SHP77 (cell line): ENCODE measurements at regions not wholly inside any gene's neighbourhood (a gene's known extent, or its start where the extent isn't known, plus 50 kb on each side); places are given as distances from the start of the nearest gene placed in this dataset.

ENCODE experiments used
- DNase-seq, 2 experiments: peaks; one replicate each; lab custom pipeline; 2025; lab: John Stamatoyannopoulos, UW

DNA sequence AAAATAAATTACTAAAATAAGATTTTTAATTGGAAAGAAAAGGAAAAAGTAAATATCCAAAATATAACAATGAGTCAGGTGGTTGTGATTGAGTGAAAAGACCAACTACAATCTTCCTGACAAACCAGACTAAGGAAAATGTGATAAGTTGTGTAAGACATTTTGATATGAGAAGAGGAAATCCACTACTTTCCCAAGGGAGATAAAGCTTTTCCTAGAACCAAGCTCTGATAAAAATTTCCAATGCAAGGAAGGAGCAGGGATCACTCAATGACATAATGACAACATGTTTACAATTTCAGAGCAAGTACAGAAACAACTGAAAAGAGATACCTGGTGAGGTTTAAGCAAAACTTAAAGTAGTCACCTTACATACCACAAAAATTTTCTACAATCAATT is 305.1 kb upstream of the RASGEF1B start:
- DNase-seq, result no peak

DNA sequence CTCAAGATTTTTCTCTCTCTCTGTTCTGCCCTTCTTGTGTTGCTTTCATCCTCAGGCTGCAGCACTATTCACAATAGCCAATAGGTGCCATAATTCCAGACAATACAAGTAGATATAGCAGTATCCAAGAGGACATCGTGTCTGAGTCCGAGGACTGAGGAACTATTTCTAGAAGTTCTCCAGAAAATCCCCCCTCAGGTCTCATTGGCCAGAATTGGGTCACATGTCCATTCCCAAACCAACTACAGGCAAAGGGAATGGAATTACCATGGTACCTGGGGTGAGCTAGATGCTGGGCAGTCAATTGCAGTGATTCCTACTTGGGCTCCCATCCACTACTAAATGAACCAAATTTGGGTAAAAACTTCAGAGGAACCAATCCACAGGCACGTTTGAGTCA is 301.9 kb upstream of the RASGEF1B start:
- no peak for DNase-seq

DNA sequence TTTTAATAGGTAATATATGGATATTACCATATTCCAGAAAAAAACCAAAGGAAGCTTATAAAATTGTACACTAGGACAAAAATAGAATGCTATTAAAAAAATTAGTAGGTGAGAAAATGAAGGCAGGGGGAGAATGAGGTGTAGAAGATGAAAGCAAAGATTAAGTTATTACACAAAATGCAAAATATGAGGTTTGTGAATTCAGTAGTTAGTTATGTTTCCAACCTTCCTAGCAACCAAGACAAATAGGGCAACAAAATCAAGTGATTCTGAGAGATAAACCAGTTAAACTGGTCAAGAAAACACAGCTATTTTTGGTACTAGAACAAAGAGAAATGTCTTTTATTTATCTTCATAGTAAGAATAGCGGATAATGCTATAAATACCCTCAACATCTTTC is 300.0 kb upstream of the RASGEF1B start:
- DNase-seq, result no peak

DNA sequence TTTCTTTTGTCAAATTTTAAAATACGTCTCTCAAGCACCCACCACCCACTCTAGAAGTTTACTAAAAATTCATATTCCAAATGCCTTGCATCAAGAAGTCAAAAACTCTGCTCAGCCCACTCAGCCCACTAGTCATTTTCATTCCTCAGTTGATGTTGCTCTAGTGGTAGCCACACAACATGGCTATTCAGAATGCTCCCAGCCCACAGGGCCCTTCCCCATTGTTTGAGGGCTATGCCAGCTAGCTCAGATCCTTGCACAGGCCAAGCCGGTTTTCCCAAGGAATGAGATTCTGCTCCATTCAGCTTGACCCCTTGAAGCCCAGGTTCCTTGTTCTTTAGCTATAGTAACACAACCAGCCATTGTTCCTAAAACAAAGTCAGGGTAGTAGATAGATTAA is 297.5 kb upstream of the RASGEF1B start:
- no peak for DNase-seq

DNA sequence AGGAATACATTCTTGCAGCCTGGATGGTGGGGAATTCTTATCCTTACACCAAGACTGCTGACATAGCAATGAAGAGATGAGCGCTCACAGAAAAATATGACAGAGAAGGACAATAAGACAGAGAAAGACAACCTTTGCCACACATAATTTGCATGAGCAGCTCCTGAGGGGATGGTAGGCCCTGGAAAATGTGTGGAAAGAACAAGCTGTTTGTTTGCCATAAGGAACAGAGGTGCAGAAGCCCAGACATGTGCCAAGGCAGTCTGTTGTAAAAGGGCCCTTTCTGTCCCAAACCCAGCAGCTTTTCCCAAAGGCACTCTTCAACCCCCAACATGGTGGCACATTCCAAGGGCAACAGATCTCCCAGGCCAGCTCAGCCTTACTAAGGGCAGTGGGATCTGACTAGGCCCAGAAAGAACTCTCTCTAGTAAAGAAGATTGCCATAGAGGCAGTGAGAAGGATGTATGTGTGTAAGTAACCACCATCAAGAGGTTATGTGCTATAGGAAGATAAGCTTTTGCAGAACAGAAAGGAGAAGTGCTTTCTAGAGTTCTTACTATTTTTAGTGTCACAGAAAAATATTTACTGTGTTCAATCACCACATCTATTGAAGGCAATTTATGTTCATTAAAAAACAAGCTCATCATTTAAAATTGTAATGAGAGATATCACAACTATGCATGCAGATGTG is 287.0 kb upstream of the RASGEF1B start:
- no peak for DNase-seq

DNA sequence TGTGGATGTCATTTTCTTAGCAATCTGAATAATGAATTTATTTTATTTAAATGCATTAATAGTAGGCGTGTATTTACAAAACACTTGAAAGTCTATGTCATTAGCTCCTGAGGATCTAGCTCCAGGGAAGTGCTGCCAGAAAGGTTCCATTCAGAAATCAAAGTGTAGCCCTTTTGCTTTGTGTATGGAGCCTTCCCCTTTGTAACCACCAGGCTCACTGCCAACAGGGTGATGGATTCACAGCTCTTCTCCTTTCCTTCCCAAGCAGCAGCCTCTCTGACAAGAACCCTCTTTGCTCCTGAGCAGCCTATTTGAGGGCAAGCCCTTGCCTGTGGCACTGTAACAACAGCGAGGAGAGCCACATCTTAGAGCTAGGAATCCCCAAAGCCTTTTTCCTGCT is 286.0 kb upstream of the RASGEF1B start:
- DNase-seq, result no peak

DNA sequence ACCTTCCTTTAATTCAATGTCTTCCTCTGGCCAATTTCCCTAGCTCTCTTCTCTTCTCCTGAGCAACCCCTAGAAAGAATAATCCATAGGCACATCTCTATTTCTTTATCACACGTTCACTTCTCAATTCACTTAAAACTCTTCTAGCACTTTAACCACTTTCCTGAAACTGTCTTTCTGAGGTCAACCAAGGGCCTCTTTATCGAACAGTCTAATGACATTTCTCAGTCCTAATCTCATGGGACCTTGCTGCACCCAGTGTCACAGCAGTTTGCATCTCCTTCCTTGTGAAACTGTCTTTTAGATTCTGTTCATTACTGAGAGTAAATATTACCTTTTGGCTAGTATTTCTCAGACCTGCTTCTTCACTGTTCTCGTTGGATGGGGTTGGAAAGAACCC is 285.3 kb upstream of the RASGEF1B start:
- no peak for DNase-seq

DNA sequence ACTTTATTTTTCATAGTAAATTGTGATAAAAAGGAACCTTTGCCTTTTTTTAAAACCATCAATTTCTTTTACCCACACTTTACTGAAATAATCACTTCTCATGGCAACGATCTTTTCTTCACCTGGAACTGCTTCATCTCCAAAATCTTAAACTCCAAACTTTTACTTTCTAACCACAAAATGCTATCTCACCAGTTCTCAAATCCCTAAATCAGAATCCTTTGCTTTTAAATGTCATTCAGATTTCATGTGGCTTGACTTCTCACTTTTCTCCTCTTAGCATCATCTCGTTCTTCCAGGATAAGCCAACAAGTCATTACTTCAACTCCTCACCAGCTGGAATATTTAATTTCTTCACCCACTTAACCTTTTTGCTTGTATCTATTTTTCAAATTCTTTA is 284.3 kb upstream of the RASGEF1B start:
- DNase-seq, result no peak

DNA sequence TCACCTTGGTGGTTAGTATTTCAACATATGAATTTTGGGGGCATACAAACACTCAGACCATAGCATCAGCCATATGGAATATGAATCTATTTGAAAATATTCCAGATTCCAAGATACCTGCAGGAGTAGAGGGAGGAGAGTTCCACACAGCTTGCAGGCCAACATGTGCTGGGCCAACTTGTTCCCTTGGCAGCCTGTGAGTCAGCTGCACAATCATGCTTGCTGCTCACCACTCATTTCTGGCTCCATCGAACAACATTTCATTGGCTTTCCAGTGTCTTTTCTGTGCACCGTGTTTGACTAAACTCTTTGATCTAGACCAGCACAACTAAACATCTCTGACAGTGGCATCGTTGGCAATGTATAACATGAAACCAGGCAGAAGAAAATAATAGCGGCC is 282.5 kb upstream of the RASGEF1B start:
- DNase-seq, result no peak

DNA sequence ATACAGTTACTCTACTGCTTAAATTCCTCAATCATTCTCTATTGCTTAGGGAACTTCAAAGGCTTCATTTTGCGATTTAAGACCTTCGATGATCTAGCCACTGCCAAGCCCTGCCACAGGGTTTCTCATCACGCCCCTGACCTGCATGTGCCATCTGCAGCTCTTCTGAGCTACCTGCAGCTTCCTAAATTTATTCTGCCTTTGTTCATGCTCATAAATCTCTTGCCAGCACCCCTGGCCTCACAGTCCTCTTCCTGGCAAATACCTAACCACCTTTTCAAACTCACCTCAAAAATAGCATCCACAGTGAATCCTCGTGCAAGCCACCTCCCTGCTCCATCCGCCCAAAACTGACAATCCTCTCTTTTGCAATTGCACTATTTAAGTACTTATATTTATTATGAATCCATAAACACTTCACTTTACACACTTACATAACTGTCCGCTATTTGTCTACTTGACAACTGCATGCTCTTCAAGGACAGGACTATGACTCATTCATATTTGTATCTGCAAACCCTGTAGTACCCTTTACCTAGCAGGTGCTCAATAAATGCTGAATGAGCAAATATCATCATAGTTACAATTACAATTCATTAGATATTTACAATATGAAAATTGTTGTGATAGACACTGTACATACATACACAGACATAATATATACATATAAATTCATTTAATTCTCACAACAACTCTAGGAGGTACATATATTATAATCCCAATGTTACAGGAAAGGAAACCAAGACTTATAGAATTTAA is 280.0 kb upstream of the RASGEF1B start:
- peak; percentile 21 to 26 for DNase-seq

DNA sequence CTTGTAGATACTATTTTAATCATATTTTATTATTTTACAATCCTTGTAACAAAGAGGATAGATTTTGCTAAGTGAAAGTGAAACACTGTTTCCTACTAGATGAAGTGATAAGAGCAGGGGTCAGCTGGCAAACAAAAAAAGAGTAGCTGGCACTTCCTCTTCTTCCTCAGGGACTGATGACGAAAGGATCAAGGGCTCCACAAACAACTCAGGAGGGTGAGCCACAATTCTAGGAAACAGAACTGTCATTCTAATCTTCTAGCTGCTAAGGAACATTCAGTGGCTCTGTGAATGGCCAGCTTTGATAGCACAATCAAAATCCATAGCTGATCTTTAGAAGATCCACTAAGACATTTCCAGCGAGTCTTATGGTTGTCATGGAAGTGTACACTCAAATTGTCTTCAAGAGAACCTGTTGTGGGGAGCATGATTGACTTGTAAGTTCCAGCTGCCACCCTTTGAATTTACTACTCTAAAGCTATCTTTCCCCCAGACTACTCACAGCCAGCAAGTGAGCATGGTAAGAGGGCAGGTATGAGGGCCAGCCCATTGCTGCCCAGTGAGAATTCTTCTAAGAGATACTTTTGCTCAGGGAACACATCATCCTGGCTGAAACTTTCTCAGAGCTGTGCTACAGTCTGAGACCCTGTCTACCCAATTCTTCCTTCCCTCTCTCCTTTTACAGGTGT is 275.7 kb upstream of the RASGEF1B start:
- no peak for DNase-seq

DNA sequence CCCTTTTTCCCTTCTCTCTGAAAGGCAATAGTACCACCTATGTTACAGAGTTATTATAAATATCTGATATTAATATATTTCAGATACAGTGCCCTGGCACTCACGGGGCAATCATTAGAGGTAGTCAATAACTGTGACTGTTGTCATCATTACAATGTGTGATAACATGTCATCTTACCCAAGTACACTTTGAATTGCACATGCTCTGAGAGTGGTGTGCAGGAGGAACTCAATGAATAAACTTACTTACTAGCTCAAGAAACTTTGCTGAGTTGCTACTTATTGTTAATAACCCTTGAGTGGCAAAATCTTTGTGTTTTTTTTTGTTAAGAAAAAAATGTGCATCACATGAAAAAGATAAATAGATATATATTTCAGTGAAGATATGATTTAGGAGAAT is 275.1 kb upstream of the RASGEF1B start:
- no peak for DNase-seq

DNA sequence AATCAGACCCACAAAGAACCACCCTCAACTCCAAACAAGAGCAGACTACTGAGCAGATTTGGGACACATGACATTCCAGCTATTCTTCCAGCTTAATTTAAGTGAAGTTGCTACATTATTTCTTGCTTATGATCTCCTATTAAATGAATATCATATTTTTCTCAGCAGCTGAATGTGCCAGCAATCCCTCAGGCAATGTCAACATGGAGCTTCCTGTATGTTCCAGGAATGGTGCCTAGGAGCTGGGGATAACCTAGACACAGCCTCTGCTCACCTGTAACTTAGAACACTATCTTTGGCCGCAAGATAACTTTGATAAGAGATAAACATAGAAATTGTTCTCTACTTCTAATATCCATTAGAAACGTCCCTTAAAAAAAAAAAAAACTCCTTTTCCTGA is 274.4 kb upstream of the RASGEF1B start:
- DNase-seq, result no peak

DNA sequence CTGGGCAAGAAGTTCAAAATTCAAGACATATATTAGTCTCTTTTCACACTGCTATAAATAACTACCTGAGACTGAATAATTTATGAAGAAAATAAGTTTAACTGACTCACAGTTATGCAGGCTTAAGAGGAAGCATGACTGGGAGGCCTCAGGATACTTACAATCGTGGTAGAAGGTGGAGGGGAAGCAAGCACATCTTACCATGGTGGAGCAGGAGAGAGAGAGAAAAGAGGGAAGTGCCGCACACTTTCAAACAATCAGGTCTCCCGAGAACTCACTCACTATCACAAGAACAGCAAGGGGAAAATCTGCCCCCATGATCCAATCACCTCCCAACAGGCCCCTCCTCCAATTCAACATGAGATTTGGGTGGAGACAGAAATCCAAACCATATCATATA is 273.3 kb upstream of the RASGEF1B start:
- no peak for DNase-seq

DNA sequence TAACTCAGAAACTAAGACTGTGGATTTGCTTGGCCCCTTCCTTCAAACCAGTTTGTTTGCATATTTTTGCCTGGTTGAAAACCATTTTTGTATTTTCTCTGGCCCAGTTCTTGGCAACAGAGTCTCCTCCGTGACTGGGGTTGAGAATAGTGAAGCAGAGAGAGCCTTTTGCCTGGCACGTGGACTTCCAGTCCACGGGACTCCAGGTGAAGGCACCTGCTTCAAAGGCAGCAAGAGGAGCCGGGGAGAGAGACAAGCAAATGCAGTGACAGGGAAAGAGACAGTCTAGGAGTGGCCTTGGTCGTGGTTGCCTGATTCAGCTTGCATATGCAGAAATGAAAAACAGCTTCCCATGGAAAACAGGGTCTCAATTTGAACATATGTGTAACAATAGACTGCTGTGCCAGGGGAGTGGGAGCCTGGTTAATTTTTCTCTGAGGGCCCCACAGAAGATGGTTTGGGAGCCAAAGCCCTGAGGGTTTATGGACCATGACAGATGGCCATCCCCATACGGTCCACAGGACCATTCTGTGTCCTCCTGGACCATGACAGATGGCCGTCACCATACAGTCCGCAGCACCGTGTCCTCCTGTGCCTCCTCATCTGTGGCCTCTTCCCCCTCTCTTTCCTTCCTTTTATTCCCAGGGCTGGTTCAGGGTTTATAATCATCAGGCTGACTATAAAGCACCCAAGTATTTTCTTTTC is 272.2 kb upstream of the RASGEF1B start:
- no peak for DNase-seq

DNA sequence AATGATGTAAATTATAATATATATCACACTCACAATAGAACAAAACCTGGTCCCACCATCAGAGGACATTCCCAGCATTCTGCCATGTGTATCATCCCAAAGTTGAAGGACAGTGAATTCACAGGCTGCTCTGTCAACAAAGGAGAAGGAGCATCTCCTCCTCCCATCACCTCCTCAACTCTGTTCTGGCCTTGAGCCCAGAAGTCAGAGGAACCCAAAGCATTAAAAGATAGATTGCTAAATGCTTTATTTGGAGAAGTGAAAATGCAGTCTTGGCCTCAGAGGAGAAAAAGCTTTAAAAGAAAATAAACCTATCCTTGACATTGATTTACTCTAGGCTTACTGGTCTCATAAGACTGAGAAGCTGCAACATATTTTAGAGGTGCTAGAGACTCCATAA is 268.8 kb upstream of the RASGEF1B start:
- no peak for DNase-seq

DNA sequence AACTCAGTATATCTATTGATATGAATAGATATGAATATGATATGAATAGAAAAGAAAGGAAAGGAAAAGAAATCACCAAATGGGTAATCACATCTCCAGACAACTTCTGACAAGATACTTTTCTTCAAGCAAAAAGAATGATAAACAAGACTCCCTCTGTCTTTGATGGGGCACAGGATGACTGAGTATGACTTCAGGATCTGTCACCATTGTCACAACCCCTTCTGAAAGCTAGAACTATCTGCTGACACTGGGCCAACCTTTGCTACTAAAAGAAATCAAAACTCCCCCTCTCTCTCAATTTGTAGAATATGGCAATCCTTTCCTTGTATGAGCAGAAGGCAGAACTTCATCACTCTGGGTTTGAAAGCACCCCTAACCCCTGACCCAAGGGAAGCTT is 267.2 kb upstream of the RASGEF1B start:
- no peak for DNase-seq

DNA sequence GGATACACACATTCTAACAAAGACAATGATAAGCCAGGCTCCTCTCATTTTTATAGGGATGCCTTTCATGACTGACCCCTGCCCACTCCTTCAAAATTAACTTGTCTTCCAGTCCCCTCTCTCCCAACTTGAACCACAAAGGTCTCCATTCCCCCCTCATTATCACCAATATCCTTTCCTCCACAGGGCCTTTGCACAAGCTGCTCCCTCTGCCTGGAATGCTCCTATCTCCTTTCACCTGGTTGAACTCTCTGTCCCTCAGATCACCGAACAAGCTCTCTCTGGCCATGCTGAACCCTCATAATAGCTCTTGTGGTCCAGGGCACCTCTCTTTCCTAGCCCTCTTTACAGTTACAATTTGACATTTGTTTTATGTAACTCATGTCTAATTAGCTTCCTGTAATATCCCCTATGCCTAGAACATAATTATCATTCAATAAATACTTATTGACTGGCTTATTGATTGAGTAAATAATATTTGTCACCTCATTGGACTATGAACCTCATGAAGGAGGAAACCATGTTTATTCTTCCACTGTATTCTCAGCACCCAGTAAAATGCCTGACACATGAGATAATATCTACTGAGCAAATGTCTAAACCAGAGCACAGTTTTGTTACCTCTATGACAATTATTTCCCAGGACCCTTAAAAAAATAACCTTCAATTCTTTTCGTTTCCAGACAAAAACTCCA is 266.3 kb upstream of the RASGEF1B start:
- DNase-seq, result no peak

DNA sequence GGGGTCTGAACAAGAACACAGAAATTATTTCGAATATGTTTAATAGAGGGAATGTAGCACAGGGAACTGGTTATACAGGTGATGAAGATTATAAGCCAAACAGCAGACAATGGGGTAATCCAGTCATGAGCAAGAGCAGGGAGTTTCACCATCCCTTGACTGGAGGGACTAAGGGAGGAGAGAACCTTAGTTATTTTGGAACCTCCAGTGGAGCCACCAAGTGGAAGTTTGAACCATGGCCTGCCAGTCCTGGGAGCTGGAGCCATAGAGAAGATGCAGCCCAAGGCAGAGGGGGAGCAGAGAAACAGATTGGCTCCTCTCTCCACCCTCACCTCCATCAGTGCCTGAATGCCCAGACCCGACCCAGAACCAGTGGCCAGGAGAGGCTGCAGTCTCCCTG is 264.6 kb upstream of the RASGEF1B start:
- DNase-seq, result no peak

DNA sequence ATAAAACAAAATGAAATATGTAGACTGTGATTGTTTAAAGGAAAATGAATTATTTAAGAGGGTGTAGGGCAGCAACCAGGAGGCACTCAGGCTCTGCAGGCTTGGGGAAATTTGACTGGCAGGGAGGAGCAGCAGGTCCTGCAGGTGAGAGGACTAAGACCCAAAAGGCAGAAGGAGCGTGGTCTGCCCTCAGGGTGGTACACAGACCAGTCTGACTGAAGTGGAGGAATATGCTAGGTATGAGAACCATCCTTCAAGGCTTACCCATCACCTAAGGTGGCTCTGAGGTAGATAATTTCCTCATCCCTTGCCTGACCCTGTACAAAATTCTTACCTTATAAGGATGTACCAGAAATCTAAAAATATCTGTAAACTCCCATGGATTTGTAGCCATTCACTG is 261.3 kb upstream of the RASGEF1B start:
- DNase-seq, result no peak

DNA sequence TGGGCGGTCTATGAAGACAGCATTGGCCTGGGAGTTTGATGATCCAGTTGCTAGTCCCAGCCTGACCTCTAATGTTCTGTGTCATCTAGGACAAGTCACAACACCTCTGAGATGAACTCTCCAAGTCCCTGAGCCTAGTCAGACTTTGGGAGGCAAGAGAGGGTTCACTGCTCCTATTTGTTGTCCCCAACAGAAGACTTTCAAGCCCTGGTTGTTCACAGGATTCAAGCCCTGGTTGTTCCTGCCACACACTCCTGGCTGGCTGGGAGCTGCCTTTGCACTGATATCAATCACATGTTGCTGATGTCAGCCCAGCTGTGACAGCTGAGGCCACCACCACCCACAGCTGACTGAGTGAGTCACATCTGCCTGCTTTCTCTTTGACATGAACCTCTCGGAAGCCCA is 253.2 kb upstream of the RASGEF1B start:
- peak; percentile 18 to 42 for DNase-seq
